GM21619 (cell line): ENCODE measurements at regions not wholly inside any gene's neighbourhood (a gene's known extent, or its start where the extent isn't known, plus 50 kb on each side); places are given as distances from the start of the nearest gene placed in this dataset.

Experiments
- ATAC-seq: cut with Tn5 transposase; IDR thresholded peaks from one replicate; pipeline ENCODE4 v1.9.1; 2021; ENCODE audit not compliant: unreplicated experiment

DNA sequence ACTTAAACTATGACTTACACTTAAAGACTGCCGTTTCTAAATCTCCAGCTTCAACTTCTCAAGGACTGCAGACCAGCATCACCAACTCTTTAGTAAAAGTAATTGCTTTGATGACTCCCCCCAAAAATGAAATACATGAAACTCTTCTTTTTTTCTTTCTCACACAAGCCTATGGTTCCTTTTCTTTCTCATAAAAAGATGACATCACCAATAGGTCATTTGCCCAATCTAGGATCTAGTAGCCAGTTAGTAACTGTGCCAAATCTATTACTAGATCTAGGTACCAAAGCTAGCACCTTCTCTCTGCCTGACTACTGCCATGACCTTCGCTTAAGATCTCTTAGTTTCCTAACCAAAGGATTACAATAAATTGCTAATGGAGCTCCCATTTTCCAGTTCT, 1266.0 kb upstream of the ADGRL4 start:
- no peak for ATAC-seq

DNA sequence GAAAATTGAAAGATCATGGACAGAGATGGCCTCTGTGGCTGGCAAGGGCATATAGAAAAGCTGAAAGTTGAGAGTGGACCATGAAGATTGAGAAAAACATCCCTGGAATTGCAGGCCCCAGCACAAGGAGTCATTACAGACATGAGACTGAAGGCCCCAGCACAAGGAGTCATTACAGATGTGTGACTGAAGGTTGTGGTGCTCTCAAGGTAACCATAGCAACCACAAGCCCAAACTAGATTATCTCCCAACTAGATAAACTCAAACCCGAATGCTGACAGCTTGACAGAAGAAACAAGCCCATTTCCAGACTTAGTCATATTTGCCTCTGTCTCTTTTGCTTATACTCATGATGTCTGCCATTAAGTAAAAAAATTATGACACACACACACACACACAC, 1252.1 kb upstream of the ADGRL4 start:
- no peak for ATAC-seq

DNA sequence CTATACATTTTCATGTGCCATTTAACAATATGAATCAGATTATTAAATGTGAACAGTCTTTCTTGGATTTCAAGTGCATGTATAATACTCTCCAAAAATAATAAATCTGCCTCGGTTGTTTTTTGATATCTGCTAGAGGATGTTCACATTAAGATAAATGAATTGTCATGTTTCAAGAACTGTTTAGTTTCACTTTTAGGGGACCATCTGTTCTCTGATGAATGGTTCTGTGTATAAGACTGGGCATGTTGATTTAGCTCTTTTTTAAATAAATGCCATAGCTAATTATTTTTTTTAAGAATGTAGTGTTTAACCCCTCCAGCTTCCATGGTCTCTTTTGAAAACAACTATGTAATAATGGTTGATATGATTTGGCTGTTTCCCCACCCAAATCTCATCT, 1245.1 kb upstream of the ADGRL4 start:
- no peak for ATAC-seq

DNA sequence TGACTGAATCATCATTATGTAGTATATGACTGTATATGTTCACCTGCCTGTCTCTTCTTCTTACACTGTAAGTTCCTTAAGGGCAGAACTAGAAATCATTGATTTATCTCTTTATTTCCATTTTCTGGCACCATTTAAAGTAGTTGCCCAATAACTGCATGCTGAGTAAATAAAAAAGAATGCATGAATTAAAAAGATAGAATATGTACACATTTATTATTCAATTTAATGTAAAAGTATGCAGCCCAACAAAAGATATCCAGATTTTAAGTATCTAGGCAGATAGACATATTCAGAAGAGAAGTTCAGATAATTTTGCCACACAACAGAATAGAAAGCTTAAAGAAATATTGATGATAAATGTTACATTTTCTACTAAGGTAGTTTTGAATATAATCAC, 1244.6 kb upstream of the ADGRL4 start:
- no peak for ATAC-seq

DNA sequence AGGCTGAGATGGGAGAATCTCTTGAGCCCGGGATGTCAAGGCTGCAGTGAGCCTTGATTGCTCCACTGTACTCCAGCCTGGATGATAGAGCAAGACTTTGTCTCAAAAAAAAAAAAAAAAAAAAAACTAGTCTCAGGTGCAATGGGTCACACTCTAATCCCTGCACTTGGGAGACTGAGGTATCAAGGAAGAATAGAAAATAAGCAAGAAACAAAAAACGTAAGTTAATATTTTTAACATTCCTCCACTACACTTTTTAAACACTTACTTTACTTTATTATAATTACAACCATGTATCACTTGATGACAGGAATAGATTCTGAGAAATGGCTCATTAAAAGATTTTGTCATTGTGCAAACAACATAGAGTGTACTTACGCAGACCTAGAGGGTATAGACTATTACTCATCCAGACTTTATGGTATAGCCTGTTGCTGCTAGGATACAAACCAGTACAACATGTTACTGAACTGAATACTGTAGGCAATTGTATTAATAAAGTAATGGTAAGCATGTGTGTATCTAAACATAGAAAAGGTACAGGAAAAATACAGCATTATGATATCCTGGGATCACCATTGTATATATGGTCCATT, 1244.1 kb upstream of the ADGRL4 start:
- ATAC-seq, result no peak

DNA sequence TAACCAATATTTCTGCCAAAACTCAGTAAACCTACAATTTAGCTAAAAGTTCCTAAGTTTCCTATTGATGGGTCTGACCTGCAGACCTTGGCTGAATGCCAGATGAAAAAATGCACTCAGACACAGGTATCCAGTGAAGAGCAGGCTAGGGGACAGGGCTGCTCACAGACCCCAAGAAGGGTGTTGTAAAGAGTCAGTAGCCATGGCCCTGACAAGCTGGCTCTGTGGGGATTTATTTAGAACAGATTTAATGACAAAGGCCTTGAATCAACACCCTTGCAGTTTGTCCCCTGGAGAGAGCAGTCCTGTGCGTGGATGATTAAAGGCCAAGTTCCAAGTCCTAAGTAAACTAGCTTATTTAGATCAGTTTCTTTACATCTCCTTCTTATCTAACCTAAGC, 1243.2 kb upstream of the ADGRL4 start:
- ATAC-seq, result no peak

DNA sequence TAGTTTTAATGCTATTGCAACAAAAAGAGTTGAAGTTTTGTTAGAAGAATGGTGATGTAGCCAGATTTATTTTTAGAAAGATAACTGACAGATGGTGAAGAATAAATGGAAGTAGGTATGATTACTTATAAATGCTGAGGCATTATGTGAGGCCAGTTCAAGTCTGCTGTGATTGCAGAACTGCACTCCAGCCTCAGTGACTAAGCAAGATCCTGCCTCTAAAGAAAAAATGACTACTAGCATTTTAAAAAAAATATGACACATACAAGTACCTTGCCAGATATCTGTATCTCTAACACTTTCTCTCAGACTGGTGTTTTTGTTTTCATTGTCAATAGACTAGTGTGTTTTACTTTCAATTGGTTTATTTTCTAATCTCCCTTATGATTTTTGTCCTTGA, 1242.4 kb upstream of the ADGRL4 start:
- no peak for ATAC-seq

DNA sequence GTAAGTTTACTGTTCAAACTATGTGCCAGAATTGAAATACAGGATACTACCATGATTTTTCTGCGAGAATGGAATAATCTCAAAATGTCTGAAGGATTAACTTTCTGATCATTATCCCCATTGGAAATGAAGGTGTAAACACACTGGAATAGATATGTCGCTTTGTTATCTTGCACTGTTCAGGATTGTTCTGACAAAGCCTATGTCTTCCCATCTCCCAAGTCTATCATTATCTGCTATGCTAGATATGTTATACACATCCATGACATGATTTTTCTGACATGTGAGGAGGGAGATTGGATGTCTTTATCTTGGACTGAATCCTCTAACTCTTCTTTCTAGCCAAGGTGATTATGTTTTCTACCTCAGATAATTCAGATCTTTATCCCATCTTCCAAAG, 1239.3 kb upstream of the ADGRL4 start:
- no peak for ATAC-seq

DNA sequence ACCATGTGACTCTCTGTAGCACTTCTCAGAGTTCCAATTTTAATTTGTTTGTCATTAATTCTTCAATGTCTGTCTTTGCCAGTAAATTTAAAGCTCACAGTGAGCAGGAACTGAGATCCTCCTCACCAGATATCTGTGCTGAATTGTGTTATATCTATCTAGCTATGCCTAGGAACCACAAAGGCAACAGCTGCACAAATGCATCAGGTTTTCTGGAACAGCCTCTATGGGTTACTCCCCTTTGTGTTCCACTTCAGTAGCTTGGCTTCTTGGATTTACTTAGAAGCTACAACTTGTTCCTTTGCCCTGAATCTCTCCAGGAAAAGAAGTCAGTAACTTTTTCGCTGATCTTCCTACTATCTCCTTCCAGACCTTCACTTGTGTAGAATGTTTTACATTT, 1237.8 kb upstream of the ADGRL4 start:
- ATAC-seq, result no peak

DNA sequence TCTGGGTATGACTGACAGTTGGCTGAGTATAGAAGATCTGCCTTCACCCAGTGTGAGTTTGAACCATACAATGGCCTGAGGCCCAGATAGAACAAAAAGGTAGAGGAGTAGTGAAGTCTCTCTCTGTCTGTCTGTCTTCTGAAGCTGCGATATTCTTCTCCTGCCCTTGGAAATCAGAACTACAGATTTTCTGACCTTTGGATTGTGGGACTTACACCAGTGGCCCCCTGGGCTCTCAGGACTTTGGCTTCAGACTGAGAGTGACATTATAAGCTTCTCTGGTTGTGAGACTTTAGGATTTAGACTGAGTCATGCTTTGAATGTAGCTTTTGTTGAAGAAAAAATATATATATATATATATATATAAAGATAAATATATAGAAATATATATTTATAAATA, 1235.0 kb upstream of the ADGRL4 start:
- ATAC-seq, result no peak

DNA sequence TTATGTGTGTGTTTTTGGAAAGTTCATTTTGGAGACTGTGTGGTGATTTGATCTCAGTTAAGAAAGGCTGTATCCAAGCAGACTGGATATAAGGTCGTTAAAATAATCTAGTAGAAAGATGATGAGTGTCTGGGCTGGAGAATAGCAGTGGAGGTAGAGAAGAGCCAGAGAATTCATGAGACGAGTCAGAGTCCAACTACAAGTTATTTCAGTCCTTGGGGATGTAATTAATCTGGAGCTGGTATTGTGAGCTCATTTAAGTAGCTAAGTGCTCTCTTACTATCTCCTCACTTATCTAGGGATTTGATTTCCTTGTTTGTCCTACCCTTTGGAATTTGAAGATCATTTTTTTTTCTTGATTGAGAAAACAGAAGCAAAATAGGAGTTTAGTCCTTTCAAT, 1219.0 kb upstream of the ADGRL4 start:
- no peak for ATAC-seq

DNA sequence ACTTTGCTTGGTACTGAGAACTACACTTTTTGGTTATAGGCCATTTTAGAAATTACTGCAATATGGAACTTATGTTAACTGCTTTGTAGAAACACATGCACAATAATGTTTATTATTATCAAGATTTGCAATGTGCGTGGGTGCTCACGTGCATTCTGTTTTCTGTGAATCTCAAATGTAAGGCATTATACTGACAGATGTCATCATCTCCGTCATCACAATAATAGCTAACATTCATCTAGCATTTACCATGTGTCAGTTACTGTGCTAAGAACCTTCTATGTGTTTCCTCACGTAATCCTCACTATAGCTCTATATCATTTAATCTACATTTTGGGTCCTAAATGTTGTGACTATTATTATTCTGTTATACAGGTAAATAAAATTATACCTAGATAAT, 1214.8 kb upstream of the ADGRL4 start:
- no peak for ATAC-seq

DNA sequence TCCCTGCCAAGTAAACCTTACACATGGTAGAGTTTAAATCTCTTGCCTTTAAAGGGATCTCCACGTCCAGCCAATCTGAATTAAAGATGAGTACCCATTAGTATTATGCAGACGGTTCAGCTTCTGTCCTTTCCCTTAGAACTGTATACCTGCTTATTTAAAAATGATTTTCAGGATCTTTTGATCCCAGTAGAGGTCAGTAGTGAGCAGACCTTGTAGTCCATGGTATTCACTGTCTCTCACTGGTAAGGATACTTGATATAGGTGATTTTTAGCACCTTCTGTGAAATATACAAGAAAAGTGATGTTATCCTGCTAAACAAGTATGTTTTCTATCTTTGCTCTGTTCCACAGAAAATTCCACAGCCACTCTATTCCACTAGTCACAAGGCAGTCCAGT, 1211.6 kb upstream of the ADGRL4 start:
- peak; percentile 76 for ATAC-seq

DNA sequence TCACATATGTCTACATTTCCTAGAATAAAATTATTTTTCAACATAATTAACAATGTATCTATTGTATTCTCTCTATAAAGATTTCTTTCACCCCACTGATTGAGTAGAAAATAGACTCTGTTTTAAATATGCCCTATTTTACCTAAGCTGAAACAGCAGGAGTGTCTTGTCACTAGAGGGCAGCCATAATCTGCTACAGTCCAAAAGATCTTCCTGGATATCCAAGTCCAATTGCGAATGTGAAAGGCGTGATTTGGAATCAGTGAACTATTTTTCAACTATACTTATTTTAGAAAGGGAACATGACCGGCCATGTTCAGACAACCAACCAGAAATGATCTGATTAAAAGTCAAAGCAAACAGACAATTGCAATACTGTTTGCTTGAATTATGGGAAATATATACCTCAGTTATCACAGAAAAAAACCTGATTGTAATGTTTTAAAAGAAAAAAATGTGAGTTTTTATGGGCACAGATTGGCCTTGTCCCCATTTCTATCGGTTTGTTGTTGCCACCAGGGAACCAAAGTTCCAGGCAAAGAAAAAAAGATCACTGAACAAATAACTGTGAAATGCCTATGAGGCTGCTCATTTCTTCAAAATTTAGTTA, 1211.0 kb upstream of the ADGRL4 start:
- ATAC-seq, result no peak

DNA sequence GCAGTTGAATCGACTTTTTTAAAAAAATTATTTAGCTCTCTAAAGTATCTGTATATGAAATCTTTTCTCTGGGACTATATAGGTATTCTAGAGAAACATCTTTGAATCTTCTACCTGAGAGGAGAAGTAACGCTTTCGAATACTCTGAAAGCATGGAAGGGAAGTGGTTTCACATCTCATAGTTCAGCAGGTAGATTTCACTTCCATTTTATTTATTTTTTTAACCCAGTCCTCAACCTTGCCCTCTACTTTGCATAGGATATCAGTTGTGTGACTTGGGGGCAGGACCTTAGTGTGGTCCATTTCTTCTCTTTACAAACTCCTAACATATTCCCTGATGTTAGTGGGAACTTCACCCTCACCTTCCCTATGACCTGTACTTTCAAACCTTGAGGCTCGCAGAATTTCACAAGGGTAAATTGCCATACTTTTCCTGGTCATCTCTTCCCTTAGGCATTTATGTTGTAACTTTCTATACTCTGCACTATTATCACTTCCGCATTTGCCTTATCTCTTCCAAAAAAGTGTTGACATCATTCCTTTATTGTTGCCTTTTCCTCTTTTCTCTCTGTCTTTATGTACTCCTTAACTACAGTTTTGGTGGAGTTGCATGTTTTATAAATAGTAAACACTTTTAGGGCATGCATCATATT, 1208.5 kb upstream of the ADGRL4 start:
- ATAC-seq, result no peak

DNA sequence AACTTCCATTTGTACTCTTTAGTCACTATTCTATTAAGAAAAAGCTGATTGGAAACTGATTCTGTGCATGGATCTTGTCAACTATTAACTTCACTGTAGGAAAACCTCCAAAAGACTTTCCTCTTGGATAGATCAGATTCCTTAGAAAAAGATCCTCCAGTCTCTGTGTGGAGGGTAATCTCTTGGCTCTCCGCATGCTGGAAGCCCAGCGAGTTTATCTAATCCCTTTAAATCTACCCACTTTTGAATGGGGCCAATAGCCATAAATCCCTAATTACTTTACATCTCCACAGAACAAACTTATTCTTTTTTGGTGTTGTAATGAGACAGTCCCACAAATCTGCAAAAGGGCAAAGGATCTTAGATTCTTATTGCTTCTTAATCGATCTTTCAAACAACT, 1206.4 kb upstream of the ADGRL4 start:
- ATAC-seq, result no peak

DNA sequence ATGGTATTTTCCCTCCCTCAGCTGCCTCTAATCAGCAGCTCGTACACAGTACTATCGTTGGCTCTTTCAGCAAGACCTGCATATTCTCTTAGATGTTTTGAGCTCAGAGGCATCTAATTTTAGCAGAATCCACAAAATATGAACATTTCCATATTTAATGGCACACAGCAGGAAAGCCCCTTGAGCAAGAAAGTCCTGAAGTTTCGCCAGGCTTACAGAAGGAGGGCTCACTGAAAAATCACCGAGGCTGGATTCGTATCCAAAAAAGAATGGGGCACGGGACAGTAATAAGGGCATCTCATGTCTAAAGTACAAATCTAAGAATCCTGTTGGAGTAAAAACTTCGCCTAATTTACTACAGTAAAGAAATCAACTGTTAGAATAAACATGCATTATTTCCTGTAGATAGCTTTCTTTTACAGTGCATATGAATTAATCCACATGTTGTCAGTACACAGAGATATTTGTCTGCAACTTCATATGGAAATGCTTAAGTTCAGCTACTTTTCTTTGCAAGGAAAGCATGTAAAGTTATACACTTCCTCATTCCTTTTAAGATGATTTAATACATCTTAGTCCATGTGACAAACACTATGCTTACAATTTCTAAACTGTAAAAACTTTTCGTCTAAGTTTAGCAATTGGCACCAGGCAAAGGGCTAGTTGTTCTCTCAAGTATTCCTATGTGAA, 1205.3 kb upstream of the ADGRL4 start:
- no peak for ATAC-seq

DNA sequence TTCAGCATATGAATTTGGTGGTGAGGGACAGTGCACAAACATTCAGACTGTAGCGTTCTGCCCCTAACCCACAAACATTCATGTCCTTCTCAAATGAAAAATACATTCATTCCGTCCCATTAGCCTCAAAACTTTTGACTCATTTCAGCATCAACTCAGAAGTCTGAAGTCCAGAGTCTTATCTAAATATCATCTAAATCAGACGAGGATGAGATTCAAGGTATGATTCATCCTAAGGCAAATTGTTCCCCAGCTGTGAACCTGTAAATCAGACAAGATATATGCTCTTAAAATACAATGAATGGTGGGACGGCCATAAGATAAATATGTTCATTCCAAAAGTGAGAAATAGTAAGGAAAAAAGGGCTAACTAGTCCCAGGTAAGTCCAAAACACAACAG, 1195.6 kb upstream of the ADGRL4 start:
- no peak for ATAC-seq

DNA sequence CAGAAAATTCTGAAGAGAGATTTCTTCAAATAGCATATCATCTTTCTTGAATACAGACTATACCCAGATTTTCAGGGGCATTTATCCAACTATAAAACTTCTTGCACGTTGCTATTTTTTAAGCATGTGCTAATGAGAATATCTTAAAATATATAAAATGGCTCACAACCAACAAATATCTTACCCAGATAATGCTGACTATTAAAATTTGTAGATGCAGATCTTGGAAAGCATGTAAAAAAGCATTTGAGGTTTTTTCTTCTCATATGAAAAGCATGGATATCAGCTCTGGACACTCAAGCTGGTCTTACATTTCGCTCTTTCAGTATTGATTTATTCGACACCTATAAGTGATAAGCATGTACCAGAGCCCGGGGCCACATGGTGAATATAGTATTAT, 1187.7 kb upstream of the ADGRL4 start:
- ATAC-seq, result no peak

DNA sequence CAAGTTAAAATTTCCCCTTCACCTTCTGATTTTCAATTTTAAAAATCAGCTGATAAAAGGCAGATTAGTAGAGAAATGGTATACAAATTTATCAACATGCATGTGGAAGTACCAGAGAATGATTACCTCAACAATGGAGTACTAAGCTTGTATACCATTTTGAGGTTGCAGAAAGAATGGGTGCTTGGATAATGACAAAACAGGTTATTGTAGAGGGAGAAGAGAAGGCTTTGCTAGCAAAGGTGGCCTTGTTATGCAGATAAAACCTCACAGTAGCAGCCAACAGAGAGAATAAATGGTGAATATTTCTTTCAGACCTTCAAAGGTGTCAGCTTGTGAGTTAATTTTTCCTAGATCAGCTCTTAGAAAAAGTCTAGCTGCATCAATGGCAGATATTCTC, 1174.9 kb upstream of the ADGRL4 start:
- ATAC-seq, result no peak

DNA sequence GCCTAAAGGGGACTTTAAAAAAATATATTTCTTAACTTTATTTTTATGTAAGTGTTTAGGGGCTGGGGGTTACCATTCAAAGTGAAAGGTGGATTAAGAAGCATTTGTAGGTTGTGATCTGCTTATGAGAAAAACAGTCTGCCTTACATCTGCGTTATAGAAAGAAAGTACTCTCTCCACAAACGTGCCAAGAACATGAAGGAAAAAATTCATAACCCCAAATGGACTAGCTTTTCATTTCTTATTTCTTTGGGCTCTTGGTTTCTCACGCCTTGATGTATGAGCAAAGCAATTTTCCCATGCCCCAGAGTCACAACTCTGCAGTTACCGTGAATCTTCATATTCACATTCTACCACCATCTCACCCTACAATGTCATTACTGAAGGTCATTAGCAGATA, 1165.1 kb upstream of the ADGRL4 start:
- ATAC-seq, result no peak

DNA sequence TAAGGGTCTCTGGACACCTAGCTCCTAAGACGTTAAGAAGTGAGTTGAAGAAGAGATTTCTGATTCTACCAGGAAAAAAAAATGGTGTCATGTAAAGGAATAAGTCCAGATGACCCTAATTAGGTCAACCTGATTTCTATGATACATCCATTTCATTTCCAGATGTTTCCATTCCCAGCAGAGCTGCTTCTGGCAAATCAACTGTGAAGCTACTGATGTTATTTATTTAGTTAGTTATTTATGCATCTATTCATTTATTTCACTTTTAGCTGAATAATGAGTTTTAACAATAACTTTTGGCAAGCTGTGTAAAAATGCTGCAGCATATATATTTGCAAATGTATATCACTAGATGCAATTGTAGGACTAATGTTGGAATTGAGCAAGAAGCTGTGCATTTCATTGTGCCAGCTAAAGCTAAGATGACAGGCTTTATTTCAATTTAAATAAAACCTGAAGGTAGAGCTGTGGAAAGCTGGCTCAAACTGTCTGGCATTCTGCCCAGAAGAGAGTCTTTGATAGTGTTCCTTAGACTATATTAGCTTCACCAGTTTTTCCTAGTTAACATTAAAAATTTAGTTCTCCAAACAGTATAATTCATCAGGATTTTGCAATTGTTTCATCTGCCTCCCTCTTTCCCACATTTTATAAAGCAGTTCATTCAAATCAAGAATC, 1164.4 kb upstream of the ADGRL4 start:
- no peak for ATAC-seq
